ENCODE measurements at regions not wholly inside any gene's neighbourhood (a gene's known extent, or its start where the extent isn't known, plus 50 kb on each side); places are given as distances from the start of the nearest gene placed in this dataset.

- intact Hi-C loops (cut with DNase I) = no loop called here
- no peaks in the 10 kb centered on the region for H3K9me3 ChIP-seq
- WGBS, 3 donors = 94 to 98% (median 95%) methylated on average over 1 of the region's 1 CpG
- TF ChIP-seq EP300 (IDR thresholded peaks at IDR 0.05) = no peak
- no peak for TF ChIP-seq CTCF (IDR thresholded peaks at IDR 0.05)
- no peak for TF ChIP-seq POLR2A (IDR thresholded peaks at IDR 0.05)
- H3K27me3 ChIP-seq = no peaks in the 10 kb centered on the region
- H3K4me1 ChIP-seq (ENCODE audit: insufficient read depth) = no peaks in the 10 kb centered on the region
- H3K36me3 ChIP-seq = no peaks in the 10 kb centered on the region
- no peak for DNase-seq
- no peak overlapping the region for H3K27ac ChIP-seq
- no peak overlapping the region for H3K4me3 ChIP-seq
Measured at GRCh38 chr18:33901894-33902512, 322.7 kb downstream of the NOL4 start.

GRCh38 chr18:33900638-33901037, 322.6 kb downstream of the ASXL3 start:
- Histone ChIP-seq H3K4me1 (ENCODE audit: insufficient read depth) (no peaks in the 10 kb centered on the region), H3K36me3 (no peaks in the 10 kb centered on the region), H3K4me3 (no peak overlapping the region), H3K27ac (no peak overlapping the region), H3K27me3 (no peaks in the 10 kb centered on the region), H3K9me3 (no peaks in the 10 kb centered on the region)
- intact Hi-C loops (cut with DNase I) = no loop called here
- DNase-seq = no peak
- 89 to 97% (median 94%) methylated on average over 1 of the region's 1 CpG for WGBS, 3 donors
- TF ChIP-seq POLR2A (IDR thresholded peaks at IDR 0.05) (no peak), CTCF (IDR thresholded peaks at IDR 0.05) (no peak), EP300 (IDR thresholded peaks at IDR 0.05) (no peak)

GRCh38 chr18:33898427-33898826, 320.4 kb downstream of the ASXL3 start:
- intact Hi-C loops (cut with DNase I) = no loop called here
- Histone ChIP-seq H3K4me3 (no peak overlapping the region), H3K27ac (no peak overlapping the region), H3K36me3 (no peaks in the 10 kb centered on the region), H3K27me3 (no peaks in the 10 kb centered on the region), H3K4me1 (ENCODE audit: insufficient read depth) (no peaks in the 10 kb centered on the region), H3K9me3 (no peaks in the 10 kb centered on the region)
- DNase-seq = no peak
- 89 to 95% (median 92%) methylated on average over 2 of the region's 2 CpGs for WGBS, 3 donors
- no peak for TF ChIP-seq POLR2A (IDR thresholded peaks at IDR 0.05)
- TF ChIP-seq CTCF (IDR thresholded peaks at IDR 0.05) = no peak
- no peak for TF ChIP-seq EP300 (IDR thresholded peaks at IDR 0.05)

- intact Hi-C loops (cut with DNase I) = no loop called here
- Histone ChIP-seq H3K36me3 (no peaks in the 10 kb centered on the region), H3K27me3 (no peaks in the 10 kb centered on the region), H3K4me3 (no peak overlapping the region), H3K4me1 (ENCODE audit: insufficient read depth) (no peaks in the 10 kb centered on the region), H3K9me3 (no peaks in the 10 kb centered on the region), H3K27ac (no peak overlapping the region)
- WGBS, 3 donors = 55 to 70% (median 66%) methylated on average over 1 of the region's 1 CpG
- DNase-seq = no peak
- TF ChIP-seq POLR2A (IDR thresholded peaks at IDR 0.05) = no peak
- TF ChIP-seq CTCF (IDR thresholded peaks at IDR 0.05) = no peak
- no peak for TF ChIP-seq EP300 (IDR thresholded peaks at IDR 0.05)
Measured at GRCh38 chr18:33878213-33878612, 300.2 kb downstream of the ASXL3 start.

Data from ovary (tissue), 7 donors.